GM18517 (cell line): ENCODE measurements at regions not wholly inside any gene's neighbourhood (a gene's known extent, or its start where the extent isn't known, plus 50 kb on each side); places are given as distances from the start of the nearest gene placed in this dataset.

ENCODE experiments used
- ATAC-seq: cut with Tn5 transposase; IDR thresholded peaks from one replicate; pipeline ENCODE4 v1.9.1; 2021; ENCODE audit warnings: mild to moderate bottlenecking, moderate library complexity; ENCODE audit not compliant: unreplicated experiment

DNA sequence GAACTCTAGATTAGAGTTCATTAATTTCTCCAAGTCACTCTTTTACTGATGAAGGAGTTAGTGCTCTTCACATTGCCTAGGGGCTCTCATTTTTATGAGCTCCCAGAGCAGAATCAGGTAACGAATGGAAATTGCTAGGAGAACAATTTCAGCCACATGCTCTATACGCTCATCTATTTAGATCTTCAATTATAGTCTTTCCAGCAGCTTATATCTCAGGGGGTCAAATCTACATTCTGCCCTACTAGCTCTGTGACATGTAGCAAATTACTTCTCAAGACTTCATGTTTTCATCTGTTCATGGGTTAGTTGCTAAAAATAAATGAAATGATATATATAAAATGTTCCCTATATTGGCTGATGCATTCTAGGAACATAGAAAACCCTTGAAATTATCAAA, 183.6 kb downstream of the PLPP3 start:
- no peak for ATAC-seq

DNA sequence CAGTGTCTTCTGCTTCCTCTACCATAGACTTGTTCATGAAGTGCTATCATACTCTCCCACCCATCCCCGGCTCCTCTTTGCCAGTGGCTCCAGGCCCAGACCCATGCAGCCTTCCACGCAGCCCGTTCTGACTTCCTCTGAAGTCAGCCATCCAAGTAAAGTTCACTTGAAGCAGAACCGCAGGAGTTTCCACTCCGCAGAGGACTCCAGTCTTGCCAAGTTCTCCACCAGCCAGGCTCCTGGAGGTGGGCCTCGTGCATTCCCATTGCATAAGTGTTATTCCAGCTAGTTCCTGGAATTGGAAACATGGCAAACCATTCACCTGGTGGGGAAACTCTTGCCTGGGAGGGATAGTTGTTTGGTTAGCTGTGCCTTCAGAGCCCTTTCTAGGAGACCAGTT, 185.1 kb downstream of the PLPP3 start:
- ATAC-seq: no peak

DNA sequence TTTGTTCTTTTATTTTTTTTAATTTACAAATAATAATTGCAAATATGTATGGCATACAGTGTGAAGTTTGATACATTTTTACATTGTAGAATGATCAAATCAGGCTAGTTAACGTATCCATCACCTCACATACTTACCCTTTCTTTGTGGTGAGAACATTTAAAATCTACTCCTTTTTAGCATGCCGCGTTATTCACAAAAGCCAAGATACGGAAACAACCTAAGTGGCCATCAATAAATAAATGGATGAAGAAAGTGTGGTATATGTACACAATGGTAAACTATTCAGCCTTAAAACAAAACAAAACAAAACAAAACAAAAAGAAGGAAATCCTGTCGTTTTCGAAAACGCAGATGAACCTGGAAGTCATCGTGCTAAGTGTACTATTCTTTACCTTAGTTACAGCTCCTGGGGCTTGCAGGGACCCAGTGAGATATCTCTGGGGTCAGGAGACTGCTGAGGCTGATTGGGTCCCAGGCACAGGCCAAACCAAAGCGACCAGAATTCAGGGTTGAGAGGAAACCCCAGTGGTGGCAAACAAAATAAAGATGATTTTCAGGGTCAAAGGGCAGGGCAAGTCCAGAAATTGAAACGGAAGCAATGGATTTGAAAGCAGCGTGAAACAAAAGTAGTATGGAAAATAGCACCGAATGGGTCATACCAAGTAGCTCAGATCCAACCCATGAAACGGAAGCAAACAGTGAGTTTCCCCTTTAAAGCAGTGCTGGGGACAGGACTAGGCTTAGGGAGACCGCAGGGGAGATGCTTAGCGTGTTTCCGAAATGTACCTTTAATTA, 188.2 kb downstream of the PLPP3 start:
- ATAC-seq: no peak

DNA sequence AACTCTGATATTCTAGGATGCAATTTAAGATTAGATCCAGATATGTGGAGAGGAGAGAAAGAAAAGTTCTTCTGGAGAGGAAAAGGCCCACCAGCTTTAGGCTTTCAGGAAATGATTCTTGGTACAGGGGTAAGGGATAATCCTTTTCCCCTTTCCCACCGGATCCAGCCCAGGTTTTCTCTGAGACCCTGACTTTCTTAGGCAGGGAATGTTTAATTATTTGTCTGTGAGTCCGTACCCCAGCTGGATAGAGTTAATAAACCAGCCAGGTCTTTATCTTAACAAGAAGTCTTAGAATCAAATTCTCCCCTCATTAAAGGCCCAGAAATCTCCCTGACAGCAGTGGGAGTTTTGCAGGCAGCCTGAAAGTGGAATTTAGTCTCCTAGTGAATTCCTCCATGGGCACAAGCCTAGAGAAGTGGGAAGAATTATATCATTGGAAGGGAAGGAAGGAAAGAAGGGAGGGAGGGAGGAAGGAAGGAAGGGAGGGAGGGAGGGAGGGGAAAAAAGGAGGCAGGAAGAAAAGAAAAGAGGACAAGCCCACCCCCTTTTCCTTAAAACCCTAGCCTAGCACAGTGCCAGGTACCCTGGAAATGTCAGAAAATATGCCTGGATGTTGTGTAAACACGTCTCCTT, 189.0 kb downstream of the PLPP3 start:
- no peak for ATAC-seq

DNA sequence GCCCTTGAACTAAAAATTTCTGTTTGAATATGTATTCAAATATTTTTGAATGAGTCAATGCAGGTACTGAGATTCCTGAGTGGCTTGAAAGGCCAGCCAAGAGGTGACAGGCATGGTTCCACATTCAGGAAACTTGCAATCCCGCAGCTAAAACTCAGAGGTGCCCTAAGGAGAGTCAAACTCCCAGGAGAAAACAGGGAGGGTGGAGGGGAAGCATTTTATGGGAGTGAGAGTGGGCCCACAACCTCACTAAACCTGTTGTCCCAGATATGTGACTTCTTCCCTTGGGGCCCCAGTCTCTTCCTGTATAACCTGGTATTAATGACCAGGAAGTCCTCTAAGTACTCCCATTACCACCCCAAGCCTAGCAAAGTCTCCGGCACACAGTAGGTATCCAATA, 189.6 kb downstream of the PLPP3 start:
- ATAC-seq: no peak

DNA sequence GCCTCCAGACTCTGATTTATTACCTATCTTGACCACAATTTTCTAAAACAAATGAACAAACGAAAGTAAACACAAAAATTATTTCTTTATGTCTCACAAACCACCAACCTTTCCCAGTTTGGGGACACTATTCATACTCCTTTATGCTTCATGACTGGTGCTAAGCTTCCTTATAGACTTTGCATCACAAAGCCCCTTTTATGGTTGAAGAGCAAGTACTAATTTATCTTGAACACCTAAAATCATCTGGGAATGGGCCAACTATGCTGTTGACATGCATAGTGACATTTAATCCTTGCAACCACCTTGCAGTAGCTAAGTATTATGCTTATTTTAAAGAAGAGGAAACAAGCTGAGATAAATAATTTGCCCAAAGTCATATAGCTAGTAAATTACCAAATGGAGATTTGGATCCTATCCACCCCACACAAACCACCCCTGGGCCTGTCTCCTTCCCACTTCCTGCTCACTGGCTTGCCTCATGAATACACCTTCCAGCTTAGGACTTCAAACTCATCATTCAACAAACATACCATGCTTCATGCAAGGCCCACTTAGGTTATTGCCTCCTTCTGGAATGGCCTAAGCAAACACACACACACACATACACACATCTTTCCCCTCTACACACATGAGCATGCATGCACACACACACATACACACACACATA, 192.2 kb downstream of the PLPP3 start:
- no peak for ATAC-seq

DNA sequence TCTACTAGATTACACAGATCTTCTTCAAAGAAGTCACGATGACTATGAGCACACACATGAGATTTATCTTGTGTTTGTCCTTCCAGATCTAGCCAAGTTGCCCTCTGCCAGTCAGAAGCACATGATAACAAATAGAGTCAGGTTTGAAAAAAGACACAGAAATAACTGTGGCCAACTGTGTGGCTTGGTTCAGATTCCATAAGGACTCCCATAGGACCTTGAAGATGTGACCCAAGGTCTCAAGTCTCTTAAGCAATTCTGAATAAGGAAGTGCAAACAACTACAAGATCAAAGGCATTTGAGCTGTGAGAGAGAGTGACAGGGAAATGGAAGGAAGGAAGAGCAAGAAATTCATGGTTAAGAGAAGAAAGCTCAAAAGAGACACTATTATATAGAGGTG, 194.0 kb downstream of the PLPP3 start:
- no peak for ATAC-seq

DNA sequence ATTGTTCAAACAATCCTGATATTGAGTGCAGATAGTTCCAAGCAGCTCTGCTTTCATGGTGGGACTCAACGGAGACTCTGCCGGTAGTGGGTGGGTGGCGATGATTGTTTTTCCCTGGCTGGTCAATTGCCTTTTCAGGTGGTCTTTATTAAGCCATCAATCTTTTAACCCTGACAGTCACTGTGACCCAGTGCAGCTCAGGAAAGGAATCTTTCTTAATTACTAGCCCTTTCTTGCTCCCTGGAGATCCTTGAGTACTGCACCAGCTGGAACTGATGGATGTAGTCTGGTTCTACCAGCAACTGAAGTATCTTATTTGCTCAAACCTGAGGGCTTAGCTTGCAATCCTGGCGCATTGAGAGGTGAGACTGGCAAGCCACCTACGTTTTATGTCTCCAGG, 196.4 kb downstream of the PLPP3 start:
- ATAC-seq: no peak

DNA sequence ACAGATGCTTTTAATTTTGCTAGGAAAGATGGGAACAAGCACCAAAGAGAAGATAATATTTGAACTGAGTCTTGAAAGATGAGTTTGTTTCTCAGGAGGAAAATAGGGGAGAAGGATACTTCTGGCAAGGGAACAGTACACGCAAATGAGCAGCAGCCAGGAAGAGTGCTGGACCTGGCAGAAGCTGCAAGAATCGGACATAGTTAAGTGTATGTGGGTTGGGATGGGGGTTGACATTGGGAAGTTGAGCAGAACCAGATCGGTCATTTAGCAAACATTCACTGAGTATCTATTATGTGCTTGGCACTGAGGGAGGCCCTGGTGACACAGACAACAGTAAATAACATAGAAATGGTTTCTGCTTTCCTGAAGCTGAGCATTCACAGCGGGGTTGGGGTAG, 198.8 kb downstream of the PLPP3 start:
- ATAC-seq: no peak

DNA sequence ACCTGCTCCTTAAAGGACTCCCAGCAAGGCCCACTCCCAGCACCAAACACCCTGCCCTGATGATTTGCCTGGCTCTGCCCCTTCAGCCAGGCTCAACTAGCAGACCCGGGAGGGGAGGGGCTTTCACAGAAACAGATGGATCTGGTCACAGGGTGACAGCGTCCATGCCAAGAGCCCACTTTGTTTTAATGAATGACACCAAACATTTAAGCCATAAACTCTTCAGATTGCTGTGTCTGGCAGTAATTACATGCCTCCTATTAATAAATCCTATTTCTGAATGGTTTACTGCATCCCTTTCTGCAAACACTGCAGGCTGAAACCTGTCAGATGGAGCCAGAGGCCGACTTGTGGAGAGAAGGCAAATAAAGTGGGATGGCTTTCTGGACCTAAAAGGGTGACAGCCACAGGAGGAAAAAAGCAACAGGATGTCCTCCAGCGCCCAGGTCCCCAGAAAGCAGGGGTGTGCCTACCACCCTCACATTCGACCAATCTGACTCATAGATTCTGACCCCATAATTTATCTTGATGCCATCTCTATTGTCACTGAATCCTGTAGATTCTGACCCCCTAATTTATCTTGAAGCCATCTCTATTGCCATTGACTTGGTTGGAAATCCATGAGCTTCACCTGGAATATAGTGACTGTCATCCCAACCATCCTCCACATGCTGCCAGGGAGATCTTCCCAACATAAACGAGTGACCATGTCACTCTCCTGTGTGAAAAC, 200.9 kb downstream of the PLPP3 start:
- no peak for ATAC-seq

DNA sequence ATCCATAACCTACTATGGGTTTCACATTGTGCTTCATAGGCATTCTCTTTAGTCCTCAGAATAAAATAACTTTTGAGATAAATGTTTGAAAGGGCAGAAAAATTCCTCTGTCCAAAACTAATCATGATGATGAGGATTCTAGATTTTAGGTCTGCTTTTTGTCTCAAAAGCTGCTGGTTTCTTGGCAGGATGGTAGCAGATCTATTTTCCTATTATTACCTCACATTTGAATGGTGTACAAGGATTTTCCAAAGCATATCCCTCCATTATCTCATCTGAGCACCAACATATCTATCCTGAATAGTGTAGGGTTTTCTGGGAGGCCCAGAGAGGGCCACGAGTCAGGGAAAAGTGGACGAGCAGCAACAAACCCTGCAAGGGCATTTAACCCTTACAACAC, 201.9 kb downstream of the PLPP3 start:
- ATAC-seq: no peak

DNA sequence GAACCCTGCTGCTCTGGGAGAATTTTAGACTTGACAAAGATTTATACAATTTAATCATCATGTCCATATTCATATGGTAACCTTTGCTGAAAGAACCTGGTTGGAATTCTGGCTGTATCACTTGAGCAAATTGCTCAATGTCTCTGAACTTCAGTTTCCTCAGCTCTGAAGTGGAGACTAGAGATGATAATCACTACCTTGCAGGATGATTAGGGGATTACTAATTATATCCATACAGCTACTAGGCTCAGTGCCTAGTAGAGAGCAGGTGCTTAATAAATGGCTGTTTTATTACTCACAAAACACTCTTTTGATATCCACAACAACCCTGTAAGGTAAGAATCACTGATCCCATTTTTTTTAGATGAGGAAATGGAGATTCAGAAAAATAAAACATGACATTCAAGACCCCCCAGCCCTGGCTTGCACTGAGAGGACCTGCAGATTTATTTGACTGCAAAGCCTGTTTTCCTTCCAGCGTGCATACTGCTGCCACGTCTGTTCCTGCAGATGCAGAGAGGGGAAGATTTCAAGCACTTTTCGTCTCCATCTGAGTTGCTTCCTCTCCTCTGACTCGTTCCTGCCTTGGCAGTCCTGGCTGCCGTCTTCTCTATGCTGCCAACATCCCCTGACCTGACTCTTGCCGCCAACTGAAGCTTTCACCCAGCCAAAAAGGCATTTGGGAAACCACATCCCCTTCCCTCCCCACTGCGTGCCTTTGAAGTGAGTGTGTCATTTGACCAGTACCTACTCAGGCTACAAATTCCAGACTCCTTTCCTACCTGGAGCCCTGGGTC, 203.0 kb downstream of the PLPP3 start:
- ATAC-seq: no peak

DNA sequence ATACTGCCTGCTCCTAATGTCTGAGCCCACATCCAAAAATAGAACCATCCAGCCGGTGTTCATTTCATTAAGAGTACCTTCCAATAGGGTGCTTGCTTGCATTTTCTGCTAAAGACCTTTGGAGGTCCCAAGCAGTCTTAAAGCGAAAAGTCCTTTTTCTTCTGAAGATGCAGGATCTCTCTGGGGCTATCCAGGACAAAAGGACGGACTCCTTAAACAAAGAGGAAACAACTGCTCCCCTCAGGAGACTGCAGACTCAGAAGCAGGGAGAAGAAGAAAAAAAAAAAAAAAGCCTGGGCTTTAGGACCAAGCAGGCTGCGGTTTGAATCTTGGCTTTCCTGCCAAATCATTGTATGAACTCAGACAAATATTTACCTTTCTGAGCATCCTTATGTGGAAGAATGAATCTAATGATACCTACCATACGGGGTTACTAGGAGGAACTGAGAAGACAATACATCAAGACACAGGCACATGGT, 204.0 kb downstream of the PLPP3 start:
- ATAC-seq: no peak

DNA sequence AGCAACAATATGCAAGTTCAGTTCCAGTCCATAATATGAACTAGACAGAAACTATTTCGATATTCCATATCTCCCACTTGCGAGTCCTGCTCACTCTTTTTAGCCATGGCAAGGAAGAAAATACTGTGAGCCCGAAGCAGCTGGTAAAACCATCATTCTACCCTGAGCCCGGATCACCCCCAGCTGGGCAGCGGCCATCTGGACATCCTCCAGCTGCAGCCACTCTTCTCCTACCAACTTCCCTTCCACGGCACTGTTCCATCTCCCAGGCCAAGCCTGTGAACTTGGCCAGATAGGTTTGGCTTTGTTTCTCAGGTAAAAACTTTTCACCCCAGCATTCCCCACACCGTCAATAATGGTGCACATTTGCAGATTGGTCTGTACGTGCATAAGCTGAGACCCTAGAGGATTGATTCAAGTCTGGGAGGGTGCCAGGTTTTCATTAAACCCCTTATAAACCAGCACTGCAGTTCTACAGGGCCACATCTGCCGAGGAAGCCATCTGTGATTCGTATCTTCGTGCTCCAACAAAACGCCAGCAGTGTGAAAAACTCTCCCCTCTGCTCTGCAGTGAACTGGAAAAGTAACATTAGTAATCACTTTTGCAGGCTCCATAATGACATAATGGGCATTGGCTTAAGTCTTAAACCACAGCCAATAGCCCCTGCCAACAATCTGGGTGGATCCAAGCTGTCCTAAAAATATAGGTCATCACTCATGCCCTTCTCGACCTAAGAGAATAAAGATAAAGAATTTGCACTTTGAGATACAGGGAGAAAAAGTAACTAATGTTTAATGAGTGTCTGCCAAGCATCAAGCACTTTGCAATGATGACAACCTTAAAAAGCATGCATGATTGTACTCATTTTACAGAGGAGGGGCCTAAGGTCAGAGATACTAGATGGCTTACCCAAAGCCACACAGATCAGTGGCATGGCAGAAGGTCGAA, 205.1 kb downstream of the PLPP3 start:
- no peak for ATAC-seq

DNA sequence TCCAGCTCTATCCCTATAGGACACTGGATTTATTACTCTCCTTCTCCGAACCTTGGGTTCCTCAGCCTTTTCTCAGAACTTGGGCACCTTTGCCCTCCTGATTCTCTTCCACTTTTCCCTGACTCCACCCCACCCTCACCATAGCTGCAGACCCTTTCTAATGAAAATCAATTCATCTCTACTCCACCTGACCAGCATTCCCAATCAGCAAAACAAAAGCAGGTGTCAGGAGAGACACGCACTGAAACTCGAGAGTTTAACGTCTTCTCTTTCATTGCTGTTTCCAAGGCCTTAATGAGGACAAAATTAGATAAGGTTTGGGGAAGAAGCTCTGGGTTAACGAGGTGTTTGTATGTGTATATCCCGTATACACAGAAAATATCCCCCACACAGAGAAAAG, 208.8 kb downstream of the PLPP3 start:
- ATAC-seq: no peak

DNA sequence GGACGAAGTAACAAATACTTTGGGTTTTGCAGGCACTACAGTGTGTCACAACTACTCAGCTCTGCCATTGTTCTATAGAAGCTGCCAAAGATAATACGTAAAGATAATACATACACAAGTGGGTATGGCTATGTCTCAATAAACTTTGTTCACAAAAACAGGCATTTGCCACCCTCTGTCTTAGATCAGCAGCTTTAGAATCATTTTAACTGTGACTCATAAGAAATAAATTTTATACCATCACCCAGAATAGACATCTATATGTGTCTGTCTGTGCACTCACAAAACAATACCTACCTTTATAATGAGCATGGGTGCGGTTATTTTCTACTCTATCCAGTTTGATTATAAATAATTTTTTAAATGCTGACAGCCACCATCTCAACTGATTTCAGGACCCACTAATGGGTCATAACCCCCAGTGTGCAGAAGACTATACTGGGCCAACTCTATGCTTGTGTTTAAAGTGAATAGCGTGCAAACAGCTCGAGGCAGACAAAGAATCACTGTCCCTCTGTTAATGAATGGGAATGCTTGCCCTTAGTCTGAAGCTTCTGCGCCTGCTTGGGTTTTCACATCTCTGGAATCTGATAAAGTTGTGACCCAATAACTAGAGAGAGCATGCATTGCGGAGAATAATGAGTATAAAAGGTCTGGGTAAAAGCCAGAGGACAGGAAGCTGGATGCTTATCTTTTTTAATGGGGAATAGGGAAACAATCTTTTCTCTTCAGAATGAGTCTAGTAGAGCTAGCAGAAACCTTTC, 216.2 kb downstream of the PLPP3 start:
- no peak for ATAC-seq

DNA sequence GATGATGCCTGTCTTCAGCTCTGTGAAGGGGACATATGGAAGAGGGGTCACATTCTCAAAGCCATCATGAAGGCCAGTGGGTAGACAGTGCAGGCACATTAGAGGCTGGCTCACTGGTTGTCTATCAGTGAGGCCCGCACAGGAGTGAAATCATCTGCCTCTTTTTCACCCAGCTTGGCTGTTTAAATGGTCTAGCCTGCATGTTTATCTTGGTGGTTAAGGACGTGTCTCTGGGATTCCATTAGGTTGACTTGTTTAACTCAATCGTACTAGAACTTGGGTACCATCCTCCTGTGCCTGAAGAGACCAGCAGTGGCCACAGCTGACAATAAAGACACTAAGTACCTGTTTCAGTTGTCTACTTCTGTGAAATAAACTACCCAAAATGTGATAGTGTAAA, 219.3 kb downstream of the PLPP3 start:
- ATAC-seq: no peak

DNA sequence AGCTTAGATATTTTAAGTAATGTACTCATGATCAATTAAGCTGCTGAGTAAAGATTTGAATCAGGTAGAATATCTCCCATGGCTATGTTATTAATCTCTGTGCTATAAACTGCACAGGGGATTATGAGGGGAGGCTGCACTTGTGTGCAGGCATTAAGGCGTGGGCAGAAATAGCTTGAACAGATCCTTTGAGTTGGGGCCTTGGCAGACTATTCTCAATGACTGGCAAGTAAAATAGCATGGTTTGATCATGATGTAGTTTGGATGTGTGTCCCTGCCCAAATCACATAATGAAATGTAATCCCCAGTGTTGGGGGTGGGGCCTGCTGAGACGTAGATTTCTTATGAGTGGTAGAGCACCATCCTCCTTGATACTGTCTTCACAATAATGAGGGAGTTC, 220.3 kb downstream of the PLPP3 start:
- ATAC-seq: no peak
